ENCODE measurements at regions not wholly inside any gene's neighbourhood (a gene's known extent, or its start where the extent isn't known, plus 50 kb on each side); places are given as distances from the start of the nearest gene placed in this dataset.
"Not testable (repeated sequence)": the region's sequence is repeated elsewhere in the genome, so short reads cannot be mapped to it uniquely, and the experiment has no call there.

DNA sequence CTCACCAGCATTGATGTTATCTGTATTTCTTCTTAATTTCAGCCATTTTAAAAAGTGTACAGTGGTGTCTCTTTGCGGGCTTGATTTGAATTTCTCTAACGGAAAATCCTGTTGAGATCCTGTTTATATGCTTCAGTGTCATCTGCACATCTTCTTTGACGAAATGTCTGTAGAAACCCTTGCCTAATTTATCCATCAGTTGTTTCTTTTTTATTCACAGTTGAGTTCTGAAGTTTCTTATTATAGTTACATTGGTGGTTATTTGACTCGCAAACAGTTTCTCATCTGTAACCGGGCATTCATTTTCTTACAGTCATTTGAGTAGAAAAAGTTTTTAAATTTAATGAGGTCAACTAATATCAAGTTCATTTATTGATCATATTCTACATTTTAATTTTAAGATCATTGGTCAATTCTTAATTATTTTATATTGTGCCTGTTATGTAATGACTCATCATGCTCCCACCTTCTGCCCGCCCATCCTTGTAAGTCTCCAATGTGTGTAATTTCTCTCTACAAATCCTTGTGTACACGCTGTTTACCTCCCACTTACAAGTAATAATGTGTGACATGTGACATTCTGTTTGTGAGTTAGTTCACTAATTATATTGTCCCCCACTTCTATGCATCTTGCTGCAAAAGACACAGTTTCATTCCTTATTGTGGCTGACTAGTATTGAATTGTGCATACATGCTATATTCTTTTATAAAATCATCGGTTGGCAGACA, 1242.8 kb downstream of the TMEM121 start:
- H4K20me1 ChIP-seq (ENCODE audit: insufficient read depth, low read length); H3K4me1 Mint-ChIP-seq (ENCODE audit: low read depth, unreplicated experiment); H3K27ac ChIP-seq (ENCODE audit: low read depth, low read length); H3K36me3 ChIP-seq (ENCODE audit: insufficient read depth, low read length); H2AFZ ChIP-seq (ENCODE audit: low read depth, low read length); DNase-seq (ENCODE audit: low read depth); H3K9ac ChIP-seq (ENCODE audit: low read length); H3K9me3 ChIP-seq (ENCODE audit: insufficient read depth, low read depth, low read length); H3K36me3 Mint-ChIP-seq (ENCODE audit: low read depth, unreplicated experiment); H3K4me2 ChIP-seq (ENCODE audit: low read length); H3K4me1 ChIP-seq (ENCODE audit: insufficient read depth, low read length); H3K27me3 ChIP-seq (ENCODE audit: insufficient read depth, low read length); H3K79me2 ChIP-seq (ENCODE audit: insufficient read depth, low read length); H3K27me3 Mint-ChIP-seq (ENCODE audit: low read depth, unreplicated experiment); H3K4me3 Mint-ChIP-seq (ENCODE audit: unreplicated experiment); H3K4me3 ChIP-seq (ENCODE audit: insufficient read depth, low read depth, low read length); FAIRE-seq; H3K9me3 Mint-ChIP-seq (ENCODE audit: unreplicated experiment); H3K27ac Mint-ChIP-seq (ENCODE audit: unreplicated experiment): not testable (repeated sequence)

DNA sequence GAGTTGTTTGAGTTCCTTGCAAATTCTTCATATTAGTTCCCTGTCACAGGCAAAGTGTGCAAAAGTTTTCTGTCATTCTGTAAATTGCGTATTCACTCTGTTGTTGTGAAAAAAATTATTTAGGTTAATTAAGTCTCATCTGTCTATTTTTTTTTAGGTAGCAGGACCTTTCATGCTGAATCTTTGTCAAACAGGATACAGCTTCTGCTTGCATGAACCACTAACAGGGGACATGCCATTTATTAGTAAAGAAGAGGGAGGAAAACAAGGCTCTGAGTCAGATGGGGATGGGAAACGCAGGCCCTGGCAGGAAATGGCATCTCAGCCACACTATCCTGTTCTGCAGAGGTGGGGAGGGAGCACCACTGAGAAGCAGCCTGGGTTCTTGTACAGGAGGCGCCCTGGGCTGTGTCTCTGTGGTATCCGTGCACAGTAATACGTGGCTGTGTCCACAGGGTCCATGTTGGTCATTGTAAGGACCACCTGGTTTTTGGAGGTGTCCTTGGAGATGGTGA, 1243.8 kb downstream of the TMEM121 start:
- not testable (repeated sequence) for H3K36me3 ChIP-seq (ENCODE audit: insufficient read depth, low read length); H3K27ac Mint-ChIP-seq (ENCODE audit: unreplicated experiment); H3K27me3 ChIP-seq (ENCODE audit: insufficient read depth, low read length); H3K9me3 ChIP-seq (ENCODE audit: insufficient read depth, low read depth, low read length); H3K9ac ChIP-seq (ENCODE audit: low read length); H3K36me3 Mint-ChIP-seq (ENCODE audit: low read depth, unreplicated experiment); H2AFZ ChIP-seq (ENCODE audit: low read depth, low read length); FAIRE-seq; H3K4me1 ChIP-seq (ENCODE audit: insufficient read depth, low read length); H3K79me2 ChIP-seq (ENCODE audit: insufficient read depth, low read length); H3K27me3 Mint-ChIP-seq (ENCODE audit: low read depth, unreplicated experiment); H3K27ac ChIP-seq (ENCODE audit: low read depth, low read length); H3K9me3 Mint-ChIP-seq (ENCODE audit: unreplicated experiment); H3K4me1 Mint-ChIP-seq (ENCODE audit: low read depth, unreplicated experiment); H3K4me3 ChIP-seq (ENCODE audit: insufficient read depth, low read depth, low read length); DNase-seq (ENCODE audit: low read depth); H4K20me1 ChIP-seq (ENCODE audit: insufficient read depth, low read length); H3K4me3 Mint-ChIP-seq (ENCODE audit: unreplicated experiment); H3K4me2 ChIP-seq (ENCODE audit: low read length)

DNA sequence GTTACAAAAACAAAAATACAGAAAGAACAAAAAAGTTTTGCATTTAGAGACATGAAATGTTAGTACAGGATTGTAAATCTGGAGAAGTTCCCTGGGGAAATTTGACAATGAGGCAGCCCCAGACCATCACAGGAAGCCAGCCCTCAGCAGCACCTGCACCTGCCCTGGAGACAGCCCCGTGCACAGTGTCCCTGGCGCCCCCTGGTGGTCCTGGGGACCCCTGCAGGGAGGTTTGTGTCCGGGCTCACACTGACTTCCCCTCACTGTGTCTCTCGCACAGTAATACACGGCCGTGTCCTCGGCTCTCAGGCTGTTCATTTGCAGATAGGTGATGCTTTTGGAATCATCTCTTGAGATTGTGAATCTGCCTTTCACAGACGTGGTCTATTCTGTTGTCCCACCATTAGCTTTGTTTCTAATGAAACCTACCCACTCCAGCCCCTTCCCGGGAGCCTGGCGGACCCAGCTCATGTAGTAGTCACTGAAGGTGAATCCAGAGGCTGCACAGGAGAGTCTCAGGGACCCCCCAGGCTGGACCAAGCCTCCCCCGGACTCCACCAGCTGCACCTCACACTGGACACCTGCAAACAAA, 1248.6 kb downstream of the TMEM121 start:
- H3K4me2 ChIP-seq (ENCODE audit: low read length); H3K36me3 ChIP-seq (ENCODE audit: insufficient read depth, low read length); H4K20me1 ChIP-seq (ENCODE audit: insufficient read depth, low read length); H3K4me3 ChIP-seq (ENCODE audit: insufficient read depth, low read depth, low read length); H3K27ac Mint-ChIP-seq (ENCODE audit: unreplicated experiment); H3K27me3 Mint-ChIP-seq (ENCODE audit: low read depth, unreplicated experiment); H3K9ac ChIP-seq (ENCODE audit: low read length); H3K4me1 Mint-ChIP-seq (ENCODE audit: low read depth, unreplicated experiment); DNase-seq (ENCODE audit: low read depth); H3K9me3 Mint-ChIP-seq (ENCODE audit: unreplicated experiment); H3K36me3 Mint-ChIP-seq (ENCODE audit: low read depth, unreplicated experiment); H3K27ac ChIP-seq (ENCODE audit: low read depth, low read length); H3K79me2 ChIP-seq (ENCODE audit: insufficient read depth, low read length); FAIRE-seq; H3K9me3 ChIP-seq (ENCODE audit: insufficient read depth, low read depth, low read length); H3K4me1 ChIP-seq (ENCODE audit: insufficient read depth, low read length); H2AFZ ChIP-seq (ENCODE audit: low read depth, low read length); H3K4me3 Mint-ChIP-seq (ENCODE audit: unreplicated experiment); H3K27me3 ChIP-seq (ENCODE audit: insufficient read depth, low read length): not testable (repeated sequence)

DNA sequence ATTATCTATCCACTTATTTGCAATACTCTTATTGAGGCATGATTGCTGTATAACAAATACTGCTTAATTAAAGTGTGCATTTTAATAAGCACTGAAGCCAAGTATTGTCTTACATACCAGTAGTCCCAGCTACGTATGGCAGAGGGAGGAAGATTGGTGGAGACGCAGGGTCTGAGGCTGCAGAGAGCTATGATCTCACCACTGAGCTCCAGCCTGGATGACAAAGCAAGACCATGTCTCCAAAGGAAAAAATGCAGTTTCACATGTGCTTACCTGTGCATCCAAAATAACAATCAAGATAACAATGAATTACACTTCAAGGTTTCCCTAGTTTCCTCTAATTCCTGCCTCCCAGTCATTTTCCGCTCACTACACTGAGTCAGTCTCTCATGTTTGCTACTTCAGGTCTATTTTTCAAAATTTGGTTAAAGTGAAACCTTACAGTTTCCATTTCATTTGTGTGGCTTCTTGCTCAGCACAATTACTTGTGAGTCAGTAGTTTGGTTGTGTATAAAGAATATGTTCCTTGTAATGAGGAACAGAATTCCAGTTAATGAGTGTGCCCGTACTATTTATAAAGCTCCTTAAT, 1250.1 kb downstream of the TMEM121 start:
- Mint-ChIP-seq H3K27ac (ENCODE audit: unreplicated experiment) (no peak overlapping the region), H3K9me3 (ENCODE audit: unreplicated experiment) (peaks cover 8% of the 10 kb centered on the region), H3K4me1 (ENCODE audit: low read depth, unreplicated experiment) (no peaks in the 10 kb centered on the region), H3K4me3 (ENCODE audit: unreplicated experiment) (no peak overlapping the region), H3K27me3 (ENCODE audit: low read depth, unreplicated experiment) (no peaks in the 10 kb centered on the region), H3K36me3 (ENCODE audit: low read depth, unreplicated experiment) (no peaks in the 10 kb centered on the region)
- Histone ChIP-seq H3K27ac (ENCODE audit: low read depth, low read length) (no peak overlapping the region), H3K4me3 (ENCODE audit: insufficient read depth, low read depth, low read length) (no peak overlapping the region), H3K36me3 (ENCODE audit: insufficient read depth, low read length) (no peaks in the 10 kb centered on the region), H2AFZ (ENCODE audit: low read depth, low read length) (no peak overlapping the region), H3K79me2 (ENCODE audit: insufficient read depth, low read length) (no peaks in the 10 kb centered on the region), H3K9me3 (ENCODE audit: insufficient read depth, low read depth, low read length) (no peaks in the 10 kb centered on the region), H3K27me3 (ENCODE audit: insufficient read depth, low read length) (no peaks in the 10 kb centered on the region), H3K4me2 (ENCODE audit: low read length) (no peak overlapping the region), H4K20me1 (ENCODE audit: insufficient read depth, low read length) (no peaks in the 10 kb centered on the region), H3K9ac (ENCODE audit: low read length) (no peak overlapping the region), H3K4me1 (ENCODE audit: insufficient read depth, low read length) (no peaks in the 10 kb centered on the region)
- TF ChIP-seq, protein P1, sequence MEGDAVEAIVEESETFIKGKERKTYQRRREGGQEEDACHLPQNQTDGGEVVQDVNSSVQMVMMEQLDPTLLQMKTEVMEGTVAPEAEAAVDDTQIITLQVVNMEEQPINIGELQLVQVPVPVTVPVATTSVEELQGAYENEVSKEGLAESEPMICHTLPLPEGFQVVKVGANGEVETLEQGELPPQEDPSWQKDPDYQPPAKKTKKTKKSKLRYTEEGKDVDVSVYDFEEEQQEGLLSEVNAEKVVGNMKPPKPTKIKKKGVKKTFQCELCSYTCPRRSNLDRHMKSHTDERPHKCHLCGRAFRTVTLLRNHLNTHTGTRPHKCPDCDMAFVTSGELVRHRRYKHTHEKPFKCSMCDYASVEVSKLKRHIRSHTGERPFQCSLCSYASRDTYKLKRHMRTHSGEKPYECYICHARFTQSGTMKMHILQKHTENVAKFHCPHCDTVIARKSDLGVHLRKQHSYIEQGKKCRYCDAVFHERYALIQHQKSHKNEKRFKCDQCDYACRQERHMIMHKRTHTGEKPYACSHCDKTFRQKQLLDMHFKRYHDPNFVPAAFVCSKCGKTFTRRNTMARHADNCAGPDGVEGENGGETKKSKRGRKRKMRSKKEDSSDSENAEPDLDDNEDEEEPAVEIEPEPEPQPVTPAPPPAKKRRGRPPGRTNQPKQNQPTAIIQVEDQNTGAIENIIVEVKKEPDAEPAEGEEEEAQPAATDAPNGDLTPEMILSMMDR (IDR thresholded peaks at IDR 0.05; ENCODE audit: insufficient read depth, low read depth, low read length), result no peak
- TF ChIP-seq EZH2 (IDR thresholded peaks at IDR 0.05; ENCODE audit: insufficient read depth, low read length), result no peak
- FAIRE-seq, result no peak
- DNase-seq (ENCODE audit: low read depth), result no peak
